ENCODE measurements at regions not wholly inside any gene's neighbourhood (a gene's known extent, or its start where the extent isn't known, plus 50 kb on each side); places are given as distances from the start of the nearest gene placed in this dataset.

GRCh38 chr2:129438501-129439057 lies 540.9 kb upstream of the RAB6C start:
- TF ChIP-seq, protein P1, sequence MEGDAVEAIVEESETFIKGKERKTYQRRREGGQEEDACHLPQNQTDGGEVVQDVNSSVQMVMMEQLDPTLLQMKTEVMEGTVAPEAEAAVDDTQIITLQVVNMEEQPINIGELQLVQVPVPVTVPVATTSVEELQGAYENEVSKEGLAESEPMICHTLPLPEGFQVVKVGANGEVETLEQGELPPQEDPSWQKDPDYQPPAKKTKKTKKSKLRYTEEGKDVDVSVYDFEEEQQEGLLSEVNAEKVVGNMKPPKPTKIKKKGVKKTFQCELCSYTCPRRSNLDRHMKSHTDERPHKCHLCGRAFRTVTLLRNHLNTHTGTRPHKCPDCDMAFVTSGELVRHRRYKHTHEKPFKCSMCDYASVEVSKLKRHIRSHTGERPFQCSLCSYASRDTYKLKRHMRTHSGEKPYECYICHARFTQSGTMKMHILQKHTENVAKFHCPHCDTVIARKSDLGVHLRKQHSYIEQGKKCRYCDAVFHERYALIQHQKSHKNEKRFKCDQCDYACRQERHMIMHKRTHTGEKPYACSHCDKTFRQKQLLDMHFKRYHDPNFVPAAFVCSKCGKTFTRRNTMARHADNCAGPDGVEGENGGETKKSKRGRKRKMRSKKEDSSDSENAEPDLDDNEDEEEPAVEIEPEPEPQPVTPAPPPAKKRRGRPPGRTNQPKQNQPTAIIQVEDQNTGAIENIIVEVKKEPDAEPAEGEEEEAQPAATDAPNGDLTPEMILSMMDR (IDR thresholded peaks at IDR 0.05) = no peak
- TF ChIP-seq EZH2 (IDR thresholded peaks at IDR 0.05) (no peak), EZH2phosphoT487 (IDR thresholded peaks at IDR 0.05) (no peak)
- H3K27me3 Mint-ChIP-seq (ENCODE audit: insufficient read depth, low read depth) = peaks cover 5% of the 10 kb centered on the region
- Histone ChIP-seq H3K4me3 (no peak overlapping the region), H3K4me1 (no peaks in the 10 kb centered on the region), H3K4me2 (no peak overlapping the region), H3K27ac (no peak overlapping the region), H3K27me3 (no peaks in the 10 kb centered on the region), H3K9me3 (ENCODE audit: low read depth) (no peaks in the 10 kb centered on the region), H3F3A (ENCODE audit: low read depth) (no peaks in the 10 kb centered on the region), H3K36me3 (no peaks in the 10 kb centered on the region), H3K79me2 (ENCODE audit: low read depth) (no peaks in the 10 kb centered on the region), H3K9ac (no peak overlapping the region), H2AFZ (replicated peaks) (no peak overlapping the region), H4K20me1 (ENCODE audit: low read depth) (no peaks in the 10 kb centered on the region)
- H3K27ac Mint-ChIP-seq = no peak overlapping the region
- no peak overlapping the region for H3K4me3 Mint-ChIP-seq
- no peak for DNase-seq (ENCODE audit: low spot score)
- no peaks in the 10 kb centered on the region for H3K9me3 Mint-ChIP-seq
- no peaks in the 10 kb centered on the region for H3K36me3 Mint-ChIP-seq
- H3K4me1 Mint-ChIP-seq = no peaks in the 10 kb centered on the region

DNA sequence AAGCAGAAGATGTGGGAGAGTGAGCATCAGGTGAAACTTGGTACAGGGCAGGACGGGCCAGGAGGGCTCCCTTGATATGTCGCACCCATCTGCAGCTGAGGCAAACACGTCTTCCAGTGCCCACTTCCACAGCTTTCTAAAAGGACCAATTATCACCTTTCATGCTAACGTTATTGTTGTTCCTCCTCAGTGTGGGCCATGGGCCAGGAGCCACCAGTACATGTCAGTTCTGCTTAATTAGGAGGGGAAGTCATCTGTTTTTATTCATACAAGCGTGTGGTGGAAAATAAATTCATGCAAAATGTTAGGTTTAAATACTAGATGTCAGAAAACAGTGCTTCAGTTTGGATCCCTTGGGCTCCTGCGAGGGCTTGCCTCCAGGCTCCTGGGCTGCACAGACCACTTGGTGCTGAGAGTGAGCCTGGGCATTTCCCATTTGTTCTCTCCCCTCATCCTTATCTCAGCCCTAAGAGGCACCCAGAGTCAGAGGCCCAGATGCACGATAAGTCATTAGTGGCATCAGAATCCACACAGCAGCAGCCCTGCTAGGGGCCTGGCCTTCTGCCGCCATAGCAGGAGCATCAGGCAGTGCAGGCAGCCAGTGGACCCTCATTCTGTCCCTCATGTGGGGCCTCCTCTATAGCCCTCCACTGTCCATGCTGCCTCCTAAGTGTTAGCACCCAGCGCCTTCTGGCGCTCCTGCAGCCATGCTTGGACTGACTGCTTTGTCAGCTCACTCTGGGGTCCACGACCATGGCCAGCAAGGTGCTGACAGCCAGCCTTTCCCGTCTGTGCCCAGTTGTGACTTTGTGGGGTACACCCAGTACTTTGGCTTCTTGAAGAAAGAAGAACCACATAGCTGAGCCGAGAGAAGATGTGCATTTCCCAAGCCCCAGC lies 539.8 kb upstream of the RAB6C start:
- no peaks in the 10 kb centered on the region for H3F3A ChIP-seq (ENCODE audit: low read depth)
- H3K4me3 Mint-ChIP-seq = no peak overlapping the region
- H2AFZ ChIP-seq (replicated peaks) = no peak overlapping the region
- H3K4me1 ChIP-seq = no peaks in the 10 kb centered on the region
- no peak for DNase-seq (ENCODE audit: low spot score)
- H3K27ac Mint-ChIP-seq = no peak overlapping the region
- no peaks in the 10 kb centered on the region for H3K9me3 ChIP-seq (ENCODE audit: low read depth)
- H3K36me3 ChIP-seq = no peaks in the 10 kb centered on the region
- H3K27ac ChIP-seq = no peak overlapping the region
- no peak overlapping the region for H3K9ac ChIP-seq
- H3K4me3 ChIP-seq = no peak overlapping the region
- H3K36me3 Mint-ChIP-seq = no peaks in the 10 kb centered on the region
- no peak overlapping the region for H3K4me2 ChIP-seq
- TF ChIP-seq EZH2phosphoT487 (IDR thresholded peaks at IDR 0.05) (no peak), EZH2 (IDR thresholded peaks at IDR 0.05) (no peak)
- TF ChIP-seq, protein P1 (IDR thresholded peaks at IDR 0.05) = no peak
- H3K27me3 Mint-ChIP-seq (ENCODE audit: insufficient read depth, low read depth) = peaks cover 5% of the 10 kb centered on the region
- peaks cover 2% of the 10 kb centered on the region for H3K4me1 Mint-ChIP-seq
- no peaks in the 10 kb centered on the region for H4K20me1 ChIP-seq (ENCODE audit: low read depth)
- no peaks in the 10 kb centered on the region for H3K9me3 Mint-ChIP-seq
- no peaks in the 10 kb centered on the region for H3K79me2 ChIP-seq (ENCODE audit: low read depth)
- no peaks in the 10 kb centered on the region for H3K27me3 ChIP-seq

DNA sequence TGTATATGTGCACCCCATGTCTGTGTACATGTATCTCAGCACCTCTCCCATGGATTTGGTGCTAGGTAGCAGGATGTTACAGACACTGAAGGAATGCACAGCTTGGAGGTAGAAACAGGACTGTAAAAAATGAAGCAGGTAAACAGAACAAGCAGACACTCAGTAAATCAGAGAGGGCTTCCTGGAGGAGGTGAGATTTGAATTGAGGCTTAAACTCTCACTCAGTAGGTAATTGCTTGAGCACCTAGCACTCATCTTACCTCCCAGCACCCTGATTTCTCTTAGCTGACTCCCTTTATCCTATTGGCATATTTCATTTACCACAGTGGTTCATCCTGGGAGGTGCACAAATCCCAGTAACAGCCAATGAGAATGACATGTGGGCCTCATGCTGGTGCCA lies 537.9 kb upstream of the RAB6C start:
- TF ChIP-seq EZH2 (IDR thresholded peaks at IDR 0.05) (no peak), EZH2phosphoT487 (IDR thresholded peaks at IDR 0.05) (no peak)
- TF ChIP-seq, protein P1 (IDR thresholded peaks at IDR 0.05) = no peak

More for the DNA sequence above, 537.9 kb upstream of the RAB6C start:
- no peaks in the 10 kb centered on the region for H3K79me2 ChIP-seq (ENCODE audit: low read depth)
- H3K27ac ChIP-seq = no peak overlapping the region
- H3F3A ChIP-seq (ENCODE audit: low read depth) = no peaks in the 10 kb centered on the region
- H3K27me3 ChIP-seq = no peaks in the 10 kb centered on the region
- H2AFZ ChIP-seq (replicated peaks) = no peak overlapping the region
- no peaks in the 10 kb centered on the region for H3K9me3 ChIP-seq (ENCODE audit: low read depth)
- H3K9ac ChIP-seq = no peak overlapping the region
- H4K20me1 ChIP-seq (ENCODE audit: low read depth) = no peaks in the 10 kb centered on the region
- no peak overlapping the region for H3K4me2 ChIP-seq
- Mint-ChIP-seq H3K27me3 (ENCODE audit: insufficient read depth, low read depth) (peaks cover 3% of the 10 kb centered on the region), H3K4me3 (no peak overlapping the region), H3K36me3 (no peaks in the 10 kb centered on the region), H3K9me3 (no peaks in the 10 kb centered on the region), H3K4me1 (peaks cover 2% of the 10 kb centered on the region), H3K27ac (no peak overlapping the region)
- no peak for DNase-seq (ENCODE audit: low spot score)
- no peaks in the 10 kb centered on the region for H3K36me3 ChIP-seq
- H3K4me1 ChIP-seq = no peaks in the 10 kb centered on the region
- H3K4me3 ChIP-seq = no peak overlapping the region

Measured in neural progenitor cell (in vitro differentiated cells).